ENCODE measurements at regions not wholly inside any gene's neighbourhood (a gene's known extent, or its start where the extent isn't known, plus 50 kb on each side); places are given as distances from the start of the nearest gene placed in this dataset.

- Histone ChIP-seq H3K9me3 (ENCODE audit: control insufficient read depth, insufficient read depth, low read length) (no peaks in the 10 kb centered on the region), H3K36me3 (ENCODE audit: control insufficient read depth, insufficient read depth, low read length) (no peaks in the 10 kb centered on the region), H3K4me3 (ENCODE audit: low read length) (no peak overlapping the region), H3K27ac (ENCODE audit: low read length) (no peak overlapping the region), H3K27me3 (ENCODE audit: control insufficient read depth, insufficient read depth, low read length) (no peaks in the 10 kb centered on the region), H3K4me1 (ENCODE audit: control insufficient read depth, insufficient read depth, low read length) (no peaks in the 10 kb centered on the region)
- WGBS (ENCODE audit: insufficient coverage, insufficient read length): no CpG with 5 or more reads among the region's 1 CpG
- DNase-seq (ENCODE audit: low read depth, low spot score): no peak
These were observed 742.9 kb downstream of the INHBA start for GRCh38 chr7:40959955-40960354.

- H3K4me3 ChIP-seq (ENCODE audit: low read length): no peak overlapping the region
- no peaks in the 10 kb centered on the region for H3K9me3 ChIP-seq (ENCODE audit: control insufficient read depth, insufficient read depth, low read length)
- no peak overlapping the region for H3K27ac ChIP-seq (ENCODE audit: low read length)
- WGBS (ENCODE audit: insufficient coverage, insufficient read length): no CpG with 5 or more reads among the region's 5 CpGs
- H3K4me1 ChIP-seq (ENCODE audit: control insufficient read depth, insufficient read depth, low read length): no peaks in the 10 kb centered on the region
- H3K27me3 ChIP-seq (ENCODE audit: control insufficient read depth, insufficient read depth, low read length): no peaks in the 10 kb centered on the region
- no peaks in the 10 kb centered on the region for H3K36me3 ChIP-seq (ENCODE audit: control insufficient read depth, insufficient read depth, low read length)
- no peak for DNase-seq (ENCODE audit: low read depth, low spot score)
These were observed 754.7 kb downstream of the INHBA start for GRCh38 chr7:40948239-40948638.

GRCh38 chr7:40947566-40947965 is 755.3 kb downstream of the INHBA start:
- DNase-seq (ENCODE audit: low read depth, low spot score): no peak

GRCh38 chr7:40946549-40946948 is 756.3 kb downstream of the INHBA start:
- Histone ChIP-seq H3K27me3 (ENCODE audit: control insufficient read depth, insufficient read depth, low read length) (no peaks in the 10 kb centered on the region), H3K36me3 (ENCODE audit: control insufficient read depth, insufficient read depth, low read length) (no peaks in the 10 kb centered on the region), H3K9me3 (ENCODE audit: control insufficient read depth, insufficient read depth, low read length) (no peaks in the 10 kb centered on the region), H3K4me1 (ENCODE audit: control insufficient read depth, insufficient read depth, low read length) (no peaks in the 10 kb centered on the region), H3K4me3 (ENCODE audit: low read length) (no peak overlapping the region), H3K27ac (ENCODE audit: low read length) (no peak overlapping the region)
- WGBS (ENCODE audit: insufficient coverage, insufficient read length): no CpG with 5 or more reads among the region's 1 CpG
- no peak for DNase-seq (ENCODE audit: low read depth, low spot score)

More at GRCh38 chr7:40947566-40947965, 755.3 kb downstream of the INHBA start:
- Histone ChIP-seq H3K9me3 (ENCODE audit: control insufficient read depth, insufficient read depth, low read length) (no peaks in the 10 kb centered on the region), H3K36me3 (ENCODE audit: control insufficient read depth, insufficient read depth, low read length) (no peaks in the 10 kb centered on the region), H3K27ac (ENCODE audit: low read length) (no peak overlapping the region), H3K4me1 (ENCODE audit: control insufficient read depth, insufficient read depth, low read length) (no peaks in the 10 kb centered on the region), H3K4me3 (ENCODE audit: low read length) (no peak overlapping the region), H3K27me3 (ENCODE audit: control insufficient read depth, insufficient read depth, low read length) (no peaks in the 10 kb centered on the region)

- no peak for DNase-seq (ENCODE audit: low read depth, low spot score)
- no peaks in the 10 kb centered on the region for H3K4me1 ChIP-seq (ENCODE audit: control insufficient read depth, insufficient read depth, low read length)
- no peaks in the 10 kb centered on the region for H3K9me3 ChIP-seq (ENCODE audit: control insufficient read depth, insufficient read depth, low read length)
- H3K27ac ChIP-seq (ENCODE audit: low read length): no peak overlapping the region
- H3K27me3 ChIP-seq (ENCODE audit: control insufficient read depth, insufficient read depth, low read length): no peaks in the 10 kb centered on the region
- no CpG with 5 or more reads among the region's 2 CpGs for WGBS (ENCODE audit: insufficient coverage, insufficient read length)
- H3K36me3 ChIP-seq (ENCODE audit: control insufficient read depth, insufficient read depth, low read length): no peaks in the 10 kb centered on the region
- H3K4me3 ChIP-seq (ENCODE audit: low read length): no peak overlapping the region
These were observed 757.1 kb downstream of the INHBA start for GRCh38 chr7:40945788-40946187.

- DNase-seq (ENCODE audit: low read depth, low spot score): no peak
- Histone ChIP-seq H3K4me3 (ENCODE audit: low read length) (no peak overlapping the region), H3K27me3 (ENCODE audit: control insufficient read depth, insufficient read depth, low read length) (no peaks in the 10 kb centered on the region), H3K9me3 (ENCODE audit: control insufficient read depth, insufficient read depth, low read length) (no peaks in the 10 kb centered on the region), H3K27ac (ENCODE audit: low read length) (no peak overlapping the region), H3K36me3 (ENCODE audit: control insufficient read depth, insufficient read depth, low read length) (no peaks in the 10 kb centered on the region), H3K4me1 (ENCODE audit: control insufficient read depth, insufficient read depth, low read length) (no peaks in the 10 kb centered on the region)
These were observed 757.8 kb downstream of the INHBA start for GRCh38 chr7:40944981-40945585.

GRCh38 chr7:40937879-40938278 is 765.0 kb downstream of the INHBA start:
- Histone ChIP-seq H3K9me3 (ENCODE audit: control insufficient read depth, insufficient read depth, low read length) (no peaks in the 10 kb centered on the region), H3K4me1 (ENCODE audit: control insufficient read depth, insufficient read depth, low read length) (no peaks in the 10 kb centered on the region), H3K27ac (ENCODE audit: low read length) (no peak overlapping the region), H3K27me3 (ENCODE audit: control insufficient read depth, insufficient read depth, low read length) (no peaks in the 10 kb centered on the region), H3K4me3 (ENCODE audit: low read length) (no peak overlapping the region), H3K36me3 (ENCODE audit: control insufficient read depth, insufficient read depth, low read length) (no peaks in the 10 kb centered on the region)
- no CpG with 5 or more reads among the region's 2 CpGs for WGBS (ENCODE audit: insufficient coverage, insufficient read length)
- DNase-seq (ENCODE audit: low read depth, low spot score): no peak

GRCh38 chr7:40935435-40935834 is 767.5 kb downstream of the INHBA start:
- Histone ChIP-seq H3K4me3 (ENCODE audit: low read length) (no peak overlapping the region), H3K4me1 (ENCODE audit: control insufficient read depth, insufficient read depth, low read length) (no peaks in the 10 kb centered on the region), H3K36me3 (ENCODE audit: control insufficient read depth, insufficient read depth, low read length) (no peaks in the 10 kb centered on the region), H3K27me3 (ENCODE audit: control insufficient read depth, insufficient read depth, low read length) (no peaks in the 10 kb centered on the region), H3K27ac (ENCODE audit: low read length) (no peak overlapping the region), H3K9me3 (ENCODE audit: control insufficient read depth, insufficient read depth, low read length) (no peaks in the 10 kb centered on the region)
- WGBS (ENCODE audit: insufficient coverage, insufficient read length): no CpG with 5 or more reads among the region's 2 CpGs
- DNase-seq (ENCODE audit: low read depth, low spot score): no peak

GRCh38 chr7:40923626-40924025 is 779.3 kb downstream of the INHBA start:
- DNase-seq (ENCODE audit: low read depth, low spot score): no peak
- no peaks in the 10 kb centered on the region for H3K4me1 ChIP-seq (ENCODE audit: control insufficient read depth, insufficient read depth, low read length)
- no peaks in the 10 kb centered on the region for H3K27me3 ChIP-seq (ENCODE audit: control insufficient read depth, insufficient read depth, low read length)
- no CpG with 5 or more reads among the region's 1 CpG for WGBS (ENCODE audit: insufficient coverage, insufficient read length)
- no peak overlapping the region for H3K4me3 ChIP-seq (ENCODE audit: low read length)
- no peaks in the 10 kb centered on the region for H3K36me3 ChIP-seq (ENCODE audit: control insufficient read depth, insufficient read depth, low read length)
- H3K9me3 ChIP-seq (ENCODE audit: control insufficient read depth, insufficient read depth, low read length): no peaks in the 10 kb centered on the region
- H3K27ac ChIP-seq (ENCODE audit: low read length): no peak overlapping the region

- Histone ChIP-seq H3K36me3 (ENCODE audit: control insufficient read depth, insufficient read depth, low read length) (no peaks in the 10 kb centered on the region), H3K27me3 (ENCODE audit: control insufficient read depth, insufficient read depth, low read length) (no peaks in the 10 kb centered on the region), H3K4me1 (ENCODE audit: control insufficient read depth, insufficient read depth, low read length) (no peaks in the 10 kb centered on the region), H3K9me3 (ENCODE audit: control insufficient read depth, insufficient read depth, low read length) (no peaks in the 10 kb centered on the region), H3K4me3 (ENCODE audit: low read length) (no peak overlapping the region), H3K27ac (ENCODE audit: low read length) (no peak overlapping the region)
- no CpG with 5 or more reads among the region's 1 CpG for WGBS (ENCODE audit: insufficient coverage, insufficient read length)
- DNase-seq (ENCODE audit: low read depth, low spot score): no peak
These were observed 780.6 kb downstream of the INHBA start for GRCh38 chr7:40922316-40922670.

GRCh38 chr7:40921589-40922315 is 781.1 kb downstream of the INHBA start:
- no CpG with 5 or more reads among the region's 7 CpGs for WGBS (ENCODE audit: insufficient coverage, insufficient read length)
- H3K27ac ChIP-seq (ENCODE audit: low read length): no peak overlapping the region

More at GRCh38 chr7:40921589-40922315, 781.1 kb downstream of the INHBA start:
- Histone ChIP-seq H3K36me3 (ENCODE audit: control insufficient read depth, insufficient read depth, low read length) (no peaks in the 10 kb centered on the region), H3K9me3 (ENCODE audit: control insufficient read depth, insufficient read depth, low read length) (no peaks in the 10 kb centered on the region), H3K27me3 (ENCODE audit: control insufficient read depth, insufficient read depth, low read length) (no peaks in the 10 kb centered on the region), H3K4me1 (ENCODE audit: control insufficient read depth, insufficient read depth, low read length) (no peaks in the 10 kb centered on the region), H3K4me3 (ENCODE audit: low read length) (no peak overlapping the region)
- DNase-seq (ENCODE audit: low read depth, low spot score): no peak

Data from iPS DF 6.9 (cell line).